Left colon (tissue), 2 donors: ENCODE measurements at regions not wholly inside any gene's neighbourhood (a gene's known extent, or its start where the extent isn't known, plus 50 kb on each side); places are given as distances from the start of the nearest gene placed in this dataset.
"Not testable (repeated sequence)": the region's sequence is repeated elsewhere in the genome, so short reads cannot be mapped to it uniquely, and the experiment has no call there.

Source experiments
- ATAC-seq: fragments of 200-7000 bp; cut with Tn5 transposase; one replicate; pipeline ENCODE4 v1.9.1; 2020; ENCODE audit warnings: mild to moderate bottlenecking, moderate library complexity
- DNase-seq, 2 donors: peaks; one replicate each; pipeline ENCODE4 v3.0.0-alpha.2; 2020
- intact Hi-C, 2 donors: fragments of 100-400 bp; cut with DNase I in 1 of 2; cut with micrococcal nuclease in 1 of 2; formaldehyde crosslinking; loops; one replicate each; pipeline versions ENCODE4 v1.11.2 to v1.14.0; 2022; cut with DNase I, micrococcal nuclease
- donor health status: DM: no; HTN: no; CAD: no.
- donor health status: DM: yes; HTN: yes; CAD: no.

DNA sequence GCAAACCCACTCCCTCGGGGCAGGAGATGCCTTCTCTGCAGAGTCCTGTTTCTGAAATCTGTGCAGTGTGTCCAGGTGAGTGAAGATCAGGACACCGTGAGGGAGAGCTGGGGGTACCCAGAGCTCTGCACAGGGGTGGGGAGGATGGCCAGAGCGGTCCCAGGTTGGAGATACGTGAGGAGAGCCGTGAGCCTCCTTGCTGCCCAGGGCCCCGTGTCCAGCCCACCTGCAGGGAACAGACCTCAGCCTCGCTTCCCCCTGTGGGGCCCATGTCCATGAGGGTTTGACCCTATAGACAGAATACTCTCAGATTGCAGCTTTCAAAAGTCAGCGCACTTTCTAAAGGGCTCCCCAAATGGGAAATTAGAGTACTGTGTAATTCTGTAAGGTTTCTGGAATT, 66.5 kb upstream of the EN2 start:
- intact Hi-C loops, result no loop called here
- ATAC-seq, result no peak
- DNase-seq, result no peak

DNA sequence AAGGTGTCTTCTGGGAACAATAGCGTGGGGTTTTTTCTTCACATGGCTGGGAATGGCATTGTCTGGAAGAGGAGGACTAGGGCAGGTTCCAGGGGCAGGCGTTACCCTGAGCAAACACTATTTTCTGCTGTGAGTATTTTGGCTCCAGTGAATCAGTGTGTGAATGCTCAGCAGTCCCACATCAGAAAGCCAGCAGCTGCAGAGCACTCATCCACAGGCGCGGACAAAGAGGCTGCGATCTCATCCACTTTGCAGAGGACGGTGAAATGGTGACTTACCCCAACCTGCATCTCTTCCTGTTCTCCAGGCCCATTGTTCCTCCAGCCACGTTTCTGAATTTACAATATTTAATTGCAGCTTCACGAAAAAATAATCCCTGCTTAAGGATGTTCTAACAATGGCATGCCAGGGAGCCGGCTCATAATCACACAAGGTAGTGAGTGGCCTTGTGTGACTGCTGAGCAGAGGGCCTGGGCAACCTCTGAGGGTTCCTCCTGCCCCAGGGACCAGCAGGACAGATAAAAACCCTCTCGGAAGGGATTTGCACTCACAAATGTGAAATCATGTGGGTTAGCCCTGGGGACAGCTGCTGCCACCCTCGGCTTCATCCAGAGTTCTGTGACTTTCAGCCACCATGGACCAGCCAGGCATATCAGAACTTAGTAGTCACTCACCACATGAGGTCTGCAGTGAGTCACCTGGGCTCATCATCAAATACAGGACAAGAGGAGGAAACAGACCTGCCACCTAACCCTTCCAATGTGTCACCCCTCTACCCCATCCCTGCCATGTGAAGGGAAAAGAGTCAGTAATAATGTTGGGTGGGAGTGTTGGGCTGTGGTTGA, 65.0 kb upstream of the EN2 start:
- ATAC-seq, result no peak
- DNase-seq, result no peak
- intact Hi-C loops, result no loop called here

DNA sequence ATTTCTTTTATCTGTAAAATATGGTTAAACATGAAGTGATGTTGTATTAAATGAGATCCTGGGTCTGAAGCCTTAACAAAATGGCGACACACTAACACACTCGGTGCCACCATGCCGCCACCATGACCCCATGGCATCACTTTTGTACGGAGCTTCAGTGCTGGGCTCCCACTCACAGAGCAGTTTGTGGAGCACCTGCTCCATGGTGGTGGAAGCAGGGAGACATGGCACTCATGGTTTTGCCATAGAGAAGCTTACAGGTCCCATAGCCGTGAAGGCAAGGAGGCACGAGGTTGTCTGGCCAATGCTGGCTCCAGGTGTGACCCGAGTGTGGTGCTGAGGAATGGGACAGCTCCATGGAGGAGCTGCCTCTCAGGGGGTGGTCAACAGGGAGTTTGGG, 63.5 kb upstream of the EN2 start:
- ATAC-seq (no peak), DNase-seq (no peak)
- intact Hi-C loops, result no loop called here

DNA sequence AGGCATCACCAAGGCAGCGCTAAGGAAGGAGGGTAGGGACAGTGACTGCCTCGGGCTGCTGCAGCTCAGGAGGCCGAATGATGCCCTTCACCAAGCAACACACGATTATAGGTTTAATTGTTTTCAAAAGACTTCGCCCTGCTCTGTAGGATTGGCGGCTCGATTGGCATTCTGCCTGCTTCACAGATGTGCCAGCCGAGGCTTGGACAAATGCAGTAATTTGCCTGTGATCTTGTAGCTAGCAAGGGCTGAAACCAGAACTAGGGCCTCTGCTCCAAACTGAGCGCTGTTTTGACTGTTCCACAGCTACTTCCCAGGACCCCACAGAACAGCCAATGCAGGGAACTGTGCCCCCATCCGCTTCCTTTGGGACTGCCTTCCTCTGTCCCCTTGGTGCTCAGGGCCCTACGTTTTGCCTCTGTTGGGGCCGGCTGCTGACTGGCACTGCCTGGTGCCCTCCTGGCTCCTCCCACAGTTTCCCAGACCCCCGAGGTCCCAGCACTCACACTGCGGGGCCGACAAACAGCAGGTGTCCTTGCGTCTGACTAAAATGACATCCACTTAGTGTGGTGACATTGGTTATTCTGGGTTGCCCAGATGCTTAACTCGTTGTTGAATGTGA, 62.6 kb upstream of the EN2 start:
- no peak for ATAC-seq
- intact Hi-C loops, result no loop called here
- DNase-seq, result no peak

DNA sequence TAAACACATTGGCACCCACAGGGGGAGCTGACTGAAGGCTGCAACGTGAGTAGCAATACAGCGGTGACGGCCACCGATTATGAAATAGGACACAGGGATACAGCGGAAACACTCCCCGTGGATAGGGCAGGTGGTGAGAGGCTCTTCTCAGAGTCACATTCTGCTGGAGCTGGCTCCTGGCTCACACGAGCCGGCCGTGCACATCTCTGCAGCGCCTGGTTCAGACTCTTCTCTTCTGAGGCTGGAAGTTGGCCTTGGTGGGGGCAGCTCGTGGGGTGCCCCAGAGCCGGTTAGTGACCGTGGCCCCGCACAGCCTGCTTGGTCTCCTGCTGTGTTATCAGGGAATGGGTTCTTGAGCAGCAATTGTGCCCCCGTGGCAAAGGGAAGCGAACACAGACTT, 61.3 kb upstream of the EN2 start:
- intact Hi-C loops, result no loop called here
- ATAC-seq (no peak), DNase-seq (no peak)

DNA sequence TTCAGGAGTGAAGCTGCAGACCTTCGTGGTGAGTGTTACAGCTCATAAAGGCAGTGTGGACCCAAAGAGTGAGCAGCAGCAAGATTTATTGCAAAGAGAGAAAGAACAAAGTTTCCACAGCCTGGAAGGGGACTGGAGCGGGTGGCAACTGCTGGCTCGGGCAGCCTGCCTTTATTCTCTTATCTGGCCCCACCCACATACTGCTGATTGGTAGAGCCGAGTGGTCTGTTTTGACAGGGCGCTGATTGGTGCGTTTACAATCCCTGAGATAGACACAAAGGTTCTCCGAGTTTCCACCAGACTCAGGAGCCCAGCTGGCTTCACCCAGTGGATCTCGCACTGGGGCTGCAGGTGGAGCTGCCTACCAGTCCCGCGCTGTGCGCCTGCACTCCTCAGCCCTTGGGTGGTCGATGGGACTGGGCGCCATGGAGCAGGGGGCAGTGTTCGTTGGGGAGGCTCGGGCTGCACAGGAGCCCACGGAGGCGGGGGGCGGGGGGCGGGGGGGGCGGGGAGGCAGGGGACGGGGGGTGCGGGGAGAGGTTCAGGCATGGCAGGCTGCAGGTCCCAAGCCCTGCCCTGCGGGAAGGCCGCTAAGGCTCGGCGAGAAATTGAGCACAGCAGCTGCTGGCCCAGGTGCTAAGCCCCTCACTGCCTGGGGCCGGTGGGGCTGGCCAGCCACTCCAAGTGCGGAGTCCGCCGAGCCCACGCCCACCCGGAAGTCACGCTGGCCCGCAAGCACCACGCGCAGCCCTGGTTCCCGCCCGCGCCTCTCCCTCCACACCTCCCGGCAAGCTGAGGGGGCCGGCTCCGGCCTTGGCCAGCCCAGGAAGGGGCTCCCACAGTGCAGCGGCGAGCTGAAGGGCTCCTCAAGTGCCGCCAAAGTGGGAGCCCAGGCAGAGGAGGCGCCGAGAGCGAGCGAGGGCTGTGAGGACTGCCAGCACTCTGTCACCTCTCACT, 59.9 kb upstream of the EN2 start:
- ATAC-seq, intact Hi-C loops, DNase-seq: not testable (repeated sequence)

DNA sequence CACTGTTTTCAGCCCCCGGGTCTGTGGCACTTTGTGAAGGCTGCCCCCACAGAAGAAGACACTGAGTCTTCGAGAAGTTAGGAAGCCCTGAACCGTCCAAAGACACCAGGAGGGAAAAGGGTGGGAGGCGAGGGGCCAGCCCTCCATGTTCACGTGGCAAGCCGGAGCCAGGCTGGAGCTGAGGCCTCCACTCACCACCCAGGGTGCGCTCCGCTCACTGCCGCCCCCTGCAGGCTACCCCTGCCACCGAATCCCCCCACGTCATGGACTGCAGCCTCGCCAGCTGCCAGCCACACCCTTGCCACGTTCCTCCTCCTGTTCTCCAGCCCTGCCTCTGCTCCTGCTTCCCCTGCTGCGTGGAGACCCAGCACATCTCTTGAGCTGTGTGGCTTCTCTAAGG, 59.0 kb upstream of the EN2 start:
- intact Hi-C loops, result no loop called here
- DNase-seq (no peak), ATAC-seq (no peak)

DNA sequence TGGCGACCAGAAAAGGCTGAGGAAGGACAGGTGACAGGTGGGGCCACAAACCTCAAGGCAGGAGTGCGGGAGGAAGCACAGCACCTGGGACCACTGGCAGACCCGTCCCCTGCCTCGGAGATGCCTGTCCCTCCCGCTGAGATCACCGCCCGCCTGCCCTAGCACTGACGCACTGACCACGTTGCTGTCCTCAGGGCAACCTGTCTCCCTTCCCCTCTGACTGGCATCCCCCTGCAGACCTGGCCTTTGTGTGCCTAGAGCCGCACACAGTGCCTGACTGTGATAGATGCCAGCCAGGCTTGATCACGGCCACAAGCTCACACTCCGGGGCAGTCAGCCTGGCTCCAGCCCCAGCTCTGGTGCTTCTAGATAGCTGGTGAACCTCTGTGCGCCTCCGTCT, 58.4 kb upstream of the EN2 start:
- intact Hi-C loops, result no loop called here
- DNase-seq (no peak), ATAC-seq (no peak)

DNA sequence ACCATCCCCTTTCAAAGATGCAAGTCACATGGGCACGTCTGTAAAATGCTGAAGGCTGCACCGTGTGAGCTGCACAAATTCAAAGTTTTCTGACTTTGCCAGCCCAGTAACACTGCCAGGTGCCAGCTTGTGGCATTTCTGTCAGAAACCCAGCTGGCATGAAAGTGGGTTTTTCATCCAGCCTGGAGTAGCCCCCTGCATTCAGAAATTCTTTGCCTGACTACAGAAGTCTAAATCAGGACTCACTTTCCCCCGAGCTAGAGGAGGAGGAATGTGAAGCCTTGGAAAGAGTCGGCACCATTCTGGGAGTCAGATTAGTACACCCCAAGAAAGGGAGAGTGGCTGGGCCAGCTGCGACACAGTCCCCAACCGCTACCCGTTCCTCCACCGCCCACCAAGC, 56.7 kb upstream of the EN2 start:
- DNase-seq (no peak), ATAC-seq (no peak)
- intact Hi-C loops, result no loop called here

DNA sequence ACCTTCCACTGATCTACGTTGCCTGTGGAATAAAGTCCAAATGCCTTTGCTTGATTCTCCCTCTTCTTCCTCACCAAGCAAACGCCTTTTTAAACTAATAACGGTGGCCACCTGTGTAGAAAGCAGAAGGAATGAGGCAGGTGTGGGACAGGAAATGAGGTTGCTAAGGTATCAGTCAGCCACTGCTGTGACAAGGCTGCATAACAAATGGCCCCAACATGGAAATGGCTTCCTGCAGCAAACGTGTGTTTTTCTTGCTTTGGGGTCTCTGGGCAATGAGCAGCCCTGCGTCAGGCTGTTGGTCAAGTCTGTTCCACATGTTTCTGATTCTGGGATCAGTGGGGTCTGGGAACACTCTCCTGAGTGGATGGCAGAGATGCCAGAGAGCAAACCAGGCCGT, 56.0 kb upstream of the EN2 start:
- no peak for ATAC-seq
- intact Hi-C loops, result no loop called here
- no peak for DNase-seq

DNA sequence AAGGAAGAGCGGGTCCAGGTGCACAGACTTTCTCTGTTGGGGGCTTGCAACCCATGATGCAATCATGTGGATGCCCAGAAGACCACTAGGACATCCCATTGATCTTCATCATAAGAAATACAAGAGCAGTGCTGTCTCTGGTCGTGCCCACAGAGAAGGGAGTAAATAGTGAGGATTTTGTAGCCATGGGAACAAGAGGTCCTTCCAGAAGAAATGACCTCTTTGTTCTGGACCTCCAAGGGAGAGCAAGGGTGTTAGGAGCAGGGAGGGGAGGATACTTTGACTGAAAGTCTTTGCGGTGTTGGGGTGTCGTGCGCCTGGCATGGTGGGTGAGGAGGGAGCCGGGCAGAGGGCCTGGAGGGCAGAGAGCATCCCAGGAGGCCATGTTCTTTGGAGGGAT, 55.0 kb upstream of the EN2 start:
- intact Hi-C loops, result no loop called here
- ATAC-seq, result no peak
- no peak for DNase-seq

DNA sequence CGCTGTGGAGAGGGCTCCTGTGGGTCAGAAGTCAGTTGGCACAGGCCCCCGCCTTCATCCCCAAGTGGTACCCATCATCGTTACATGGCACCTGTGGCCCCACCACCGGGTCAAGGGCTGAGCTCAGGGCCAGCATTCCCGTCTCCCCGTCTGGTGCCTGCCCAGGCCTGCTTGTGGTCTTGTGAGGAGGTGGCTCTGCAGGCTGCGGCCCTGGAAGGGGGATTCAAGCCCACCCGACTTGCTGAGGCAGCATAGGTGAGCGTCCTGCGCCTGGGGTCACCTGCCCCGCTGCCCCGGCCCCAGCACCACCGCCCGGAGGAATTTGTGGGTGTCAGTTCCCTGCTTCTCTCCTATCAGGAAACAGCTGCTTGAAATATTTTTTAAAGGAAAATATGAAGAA, 53.0 kb upstream of the EN2 start:
- DNase-seq, result no peak
- ATAC-seq, result no peak
- intact Hi-C loops, result no loop called here

DNA sequence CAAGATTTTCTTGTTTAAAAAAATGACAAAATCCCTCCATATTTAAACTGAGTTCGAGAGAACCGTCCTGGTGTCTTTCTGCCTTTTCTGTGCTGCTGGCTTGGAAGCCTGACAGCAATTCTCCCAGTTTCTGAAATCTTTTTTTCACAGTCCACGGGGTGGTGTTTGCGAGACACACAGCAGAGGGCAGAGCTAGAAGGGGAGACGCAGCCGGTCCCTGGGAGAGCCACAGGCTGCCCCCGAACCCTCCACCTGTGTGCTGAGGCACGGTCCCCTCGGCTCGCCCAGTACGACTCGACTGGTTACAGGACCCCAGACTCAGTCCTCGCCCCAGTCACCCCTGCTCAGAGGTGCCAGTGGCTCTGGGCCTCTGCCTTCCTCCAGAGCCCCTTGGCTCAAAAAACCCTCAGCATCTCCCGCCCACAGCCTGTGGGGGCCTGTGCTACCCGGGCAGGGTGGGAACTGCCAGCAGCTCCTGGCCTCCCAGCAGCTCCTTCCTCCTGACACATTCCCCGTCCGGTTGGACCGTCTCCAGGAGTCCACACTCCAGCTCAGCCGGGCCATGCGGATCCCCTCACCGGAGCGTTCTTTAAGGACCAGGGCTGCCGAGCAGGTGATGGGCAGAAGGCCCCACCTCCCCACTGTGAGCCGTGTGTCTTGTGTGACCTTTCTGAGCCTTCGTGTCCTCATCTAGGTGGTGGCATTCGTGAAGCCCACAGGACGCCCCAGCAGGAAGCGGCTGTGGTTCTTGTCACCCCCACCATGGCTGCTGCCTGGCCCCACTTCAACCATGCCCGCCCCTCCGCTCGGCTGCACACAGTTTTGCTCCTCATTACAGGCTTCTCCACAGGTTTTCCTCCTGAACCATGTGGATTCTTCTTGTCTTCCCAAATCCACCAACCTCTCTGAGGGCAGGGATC, 52.3 kb upstream of the EN2 start:
- intact Hi-C loops, result no loop called here
- ATAC-seq, result no peak

DNA sequence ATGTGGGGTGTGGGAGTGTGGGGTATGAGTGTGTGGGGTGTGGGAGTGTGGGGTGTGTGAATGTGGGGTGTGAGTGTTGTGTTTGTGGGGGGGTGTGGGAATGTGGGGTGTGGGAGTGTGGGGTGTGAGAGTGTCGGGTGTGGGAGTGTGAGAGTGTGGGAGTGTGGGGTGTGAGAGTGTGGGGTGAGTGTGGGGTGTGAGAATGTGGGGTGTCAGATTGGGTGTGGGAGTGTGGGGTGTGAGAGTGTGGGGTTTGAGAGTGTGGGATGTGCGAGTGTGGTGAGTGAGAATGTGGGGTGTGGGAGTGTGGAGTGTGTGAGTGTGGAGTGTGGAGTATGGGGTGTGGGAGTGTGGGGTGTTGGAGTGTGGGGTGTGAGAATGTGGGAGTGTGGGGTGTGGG, 50.1 kb upstream of the EN2 start:
- intact Hi-C loops, result no loop called here
- no peak for ATAC-seq
- DNase-seq, result no peak

More for the DNA sequence above, 52.3 kb upstream of the EN2 start:
- DNase-seq, result no peak
